Activated naive CD8-positive, alpha-beta T cell treated with anti-CD3 and anti-CD28 coated beads, Interleukin-2, amount 50 U/mL, for 24 hours (primary cell): ENCODE measurements at regions not wholly inside any gene's neighbourhood (a gene's known extent, or its start where the extent isn't known, plus 50 kb on each side); places are given as distances from the start of the nearest gene placed in this dataset.

Experiments
- ATAC-seq: fragments of 150-1000 bp; cut with Tn5 transposase; one replicate; pipeline ENCODE4 v1.10.0; 2021
- DNase-seq: peaks from one replicate; pipeline ENCODE4 v3.0.0; 2021
- H3K27ac Mint-ChIP-seq: one replicate; pipeline ENCODE4 v1.8.0; 2021; ENCODE audit warnings: mild to moderate bottlenecking, mixed read lengths
- H3K27me3 Mint-ChIP-seq: one replicate; pipeline ENCODE4 v1.8.0; 2021; ENCODE audit warnings: mixed read lengths
- H3K36me3 Mint-ChIP-seq: one replicate; pipeline ENCODE4 v1.8.0; 2021; ENCODE audit warnings: low read depth, mixed read lengths
- H3K4me1 Mint-ChIP-seq: one replicate; pipeline ENCODE4 v1.8.0; 2021; ENCODE audit warnings: mixed read lengths
- H3K4me3 Mint-ChIP-seq: one replicate; pipeline ENCODE4 v1.8.0; 2021; ENCODE audit warnings: mild to moderate bottlenecking, moderate library complexity, mixed read lengths
- H3K9me3 Mint-ChIP-seq: one replicate; pipeline ENCODE4 v1.8.0; 2021; ENCODE audit warnings: mixed read lengths

DNA sequence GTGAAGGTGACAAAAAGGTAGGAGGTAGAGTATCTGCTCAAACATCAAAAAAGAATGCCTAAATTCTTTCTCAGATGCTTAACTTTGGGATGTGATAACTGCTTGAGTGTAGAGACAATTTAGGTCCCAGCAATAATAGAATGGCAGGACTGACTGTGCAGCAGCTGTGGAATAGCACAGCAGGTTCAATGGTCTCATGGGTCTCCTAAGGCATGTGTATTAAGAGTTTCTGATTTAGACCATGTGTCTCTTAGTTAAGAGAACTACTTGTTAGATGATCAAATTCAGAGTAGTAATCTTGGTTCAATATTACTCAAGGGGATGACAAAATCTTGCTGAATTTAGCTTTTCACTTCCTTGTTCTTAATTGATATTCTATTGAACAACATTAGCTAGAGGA lies 72.0 kb downstream of the ALX1 start:
- no peak overlapping the region for H3K27ac Mint-ChIP-seq
- H3K9me3 Mint-ChIP-seq: no peaks in the 10 kb centered on the region
- H3K4me3 Mint-ChIP-seq: no peak overlapping the region
- no peak for ATAC-seq
- no peaks in the 10 kb centered on the region for H3K4me1 Mint-ChIP-seq
- H3K27me3 Mint-ChIP-seq: no peaks in the 10 kb centered on the region
- DNase-seq: no peak
- H3K36me3 Mint-ChIP-seq: no peaks in the 10 kb centered on the region

DNA sequence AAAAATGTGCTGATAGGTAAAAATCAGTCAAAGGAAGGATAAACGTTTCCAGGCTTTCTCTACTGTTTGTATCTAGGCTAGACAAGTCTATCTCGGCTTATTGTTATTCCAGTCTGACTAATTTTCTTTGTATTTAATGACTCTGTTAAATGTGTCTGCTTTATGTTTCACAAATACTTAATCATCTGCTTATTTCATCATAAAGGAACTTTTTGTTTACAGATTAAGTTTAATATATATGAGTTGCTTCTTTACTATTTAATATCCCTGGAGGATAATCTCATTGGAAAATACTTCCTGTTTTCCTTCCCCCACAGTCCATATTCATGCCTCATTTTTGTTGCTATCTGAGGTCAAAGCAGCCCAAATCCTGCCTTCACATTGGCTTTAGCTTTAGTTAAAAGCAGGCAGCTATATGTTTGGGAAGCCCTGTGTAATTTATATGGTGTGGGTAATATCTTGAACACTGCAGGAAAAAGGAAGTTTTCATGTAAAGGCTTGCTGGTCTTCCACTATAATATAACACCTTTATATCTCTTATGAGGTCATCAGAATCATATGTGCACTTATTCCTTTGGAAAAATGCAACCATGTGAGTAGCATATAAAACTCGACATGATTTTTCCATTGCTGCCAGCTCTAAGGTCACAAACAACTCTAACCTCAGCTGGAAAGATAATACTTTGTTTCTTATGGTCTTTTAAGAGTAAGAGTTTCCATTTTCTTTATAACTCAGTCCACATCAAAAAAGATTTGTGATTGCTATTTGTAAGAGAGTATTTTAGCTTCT lies 76.8 kb downstream of the ALX1 start:
- H3K27ac Mint-ChIP-seq: no peak overlapping the region
- H3K4me3 Mint-ChIP-seq: no peak overlapping the region
- DNase-seq: no peak
- H3K4me1 Mint-ChIP-seq: no peaks in the 10 kb centered on the region
- no peaks in the 10 kb centered on the region for H3K36me3 Mint-ChIP-seq
- no peaks in the 10 kb centered on the region for H3K27me3 Mint-ChIP-seq
- ATAC-seq: no peak
- H3K9me3 Mint-ChIP-seq: no peaks in the 10 kb centered on the region

DNA sequence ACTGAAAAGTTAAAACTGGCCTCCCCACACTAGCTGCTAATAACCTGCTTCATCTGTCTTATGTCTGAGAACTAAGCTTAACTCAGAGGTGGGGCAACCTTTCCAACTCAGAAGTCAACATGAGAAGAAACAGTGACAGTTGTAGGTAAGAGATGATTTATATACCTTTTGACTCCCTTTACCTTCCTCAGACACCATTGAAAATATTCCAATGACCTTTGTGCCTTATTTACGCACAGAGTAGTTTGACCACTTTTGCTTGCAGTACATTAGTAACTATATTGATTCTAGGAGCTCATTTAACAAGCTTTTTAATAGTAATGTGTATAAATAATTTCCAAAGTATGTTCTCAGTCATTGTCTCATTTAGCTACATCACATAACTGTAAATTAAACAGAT lies 77.6 kb downstream of the ALX1 start:
- Mint-ChIP-seq H3K4me1 (no peaks in the 10 kb centered on the region), H3K36me3 (no peaks in the 10 kb centered on the region), H3K9me3 (no peaks in the 10 kb centered on the region), H3K4me3 (no peak overlapping the region), H3K27me3 (no peaks in the 10 kb centered on the region), H3K27ac (no peak overlapping the region)
- ATAC-seq (no peak), DNase-seq (no peak)

DNA sequence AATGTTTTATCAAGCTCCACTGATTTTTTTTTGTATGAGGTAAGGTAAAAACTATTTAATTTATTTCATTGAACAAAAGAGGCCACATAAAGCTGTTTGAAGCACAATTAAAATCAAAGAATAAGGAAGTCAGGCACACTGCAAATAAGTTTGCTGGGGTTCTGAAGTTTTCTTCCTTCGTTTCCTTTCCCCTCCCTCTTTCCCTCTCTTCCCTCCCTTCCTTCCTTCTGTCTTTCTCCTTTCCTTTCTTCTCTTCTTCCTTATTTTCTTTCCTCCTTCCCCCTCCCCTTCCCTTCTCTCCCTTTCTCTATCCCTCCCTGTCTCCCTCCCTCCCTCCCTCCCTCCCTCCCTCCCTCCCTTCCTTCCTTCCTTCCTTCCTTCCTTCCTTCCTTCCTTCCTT lies 78.7 kb downstream of the ALX1 start:
- H3K27ac Mint-ChIP-seq: no peak overlapping the region
- ATAC-seq: no peak
- no peaks in the 10 kb centered on the region for H3K9me3 Mint-ChIP-seq
- no peaks in the 10 kb centered on the region for H3K4me1 Mint-ChIP-seq
- H3K4me3 Mint-ChIP-seq: no peak overlapping the region
- no peaks in the 10 kb centered on the region for H3K36me3 Mint-ChIP-seq
- DNase-seq: no peak
- no peaks in the 10 kb centered on the region for H3K27me3 Mint-ChIP-seq

- Mint-ChIP-seq H3K9me3 (no peaks in the 10 kb centered on the region), H3K4me3 (no peak overlapping the region), H3K4me1 (no peaks in the 10 kb centered on the region), H3K36me3 (no peaks in the 10 kb centered on the region), H3K27me3 (no peaks in the 10 kb centered on the region), H3K27ac (no peak overlapping the region)
- DNase-seq (no peak), ATAC-seq (no peak)
Measured at GRCh38 chr12:85363382-85364190, 83.6 kb downstream of the ALX1 start.

DNA sequence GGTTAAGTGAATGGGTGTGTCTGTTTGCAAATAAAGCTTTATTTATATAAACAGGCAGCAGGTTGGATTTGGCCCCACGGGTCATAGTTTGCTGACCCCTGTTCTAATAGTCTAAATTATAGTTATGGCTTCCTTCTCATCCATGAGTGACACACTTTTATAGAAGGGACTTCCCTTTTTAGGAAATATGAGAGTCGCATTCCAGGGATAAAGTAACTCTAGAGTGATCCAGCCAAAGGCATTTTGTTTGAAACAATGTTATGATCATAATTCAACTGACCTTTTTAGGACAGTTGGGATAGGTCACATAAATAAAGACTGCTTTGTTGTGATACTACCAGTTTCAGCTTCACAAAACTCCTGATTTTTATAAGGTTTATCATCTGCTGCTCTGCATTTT lies 87.9 kb downstream of the ALX1 start:
- no peak overlapping the region for H3K4me3 Mint-ChIP-seq
- no peak overlapping the region for H3K27ac Mint-ChIP-seq
- no peaks in the 10 kb centered on the region for H3K27me3 Mint-ChIP-seq
- no peaks in the 10 kb centered on the region for H3K9me3 Mint-ChIP-seq
- no peak for ATAC-seq
- no peaks in the 10 kb centered on the region for H3K4me1 Mint-ChIP-seq
- DNase-seq: no peak
- H3K36me3 Mint-ChIP-seq: no peaks in the 10 kb centered on the region

- Mint-ChIP-seq H3K4me1 (no peaks in the 10 kb centered on the region), H3K9me3 (no peaks in the 10 kb centered on the region), H3K27me3 (no peaks in the 10 kb centered on the region), H3K4me3 (no peak overlapping the region), H3K36me3 (no peaks in the 10 kb centered on the region), H3K27ac (no peak overlapping the region)
- ATAC-seq (no peak), DNase-seq (no peak)
Measured at GRCh38 chr12:85369365-85370154, 89.5 kb downstream of the ALX1 start.

DNA sequence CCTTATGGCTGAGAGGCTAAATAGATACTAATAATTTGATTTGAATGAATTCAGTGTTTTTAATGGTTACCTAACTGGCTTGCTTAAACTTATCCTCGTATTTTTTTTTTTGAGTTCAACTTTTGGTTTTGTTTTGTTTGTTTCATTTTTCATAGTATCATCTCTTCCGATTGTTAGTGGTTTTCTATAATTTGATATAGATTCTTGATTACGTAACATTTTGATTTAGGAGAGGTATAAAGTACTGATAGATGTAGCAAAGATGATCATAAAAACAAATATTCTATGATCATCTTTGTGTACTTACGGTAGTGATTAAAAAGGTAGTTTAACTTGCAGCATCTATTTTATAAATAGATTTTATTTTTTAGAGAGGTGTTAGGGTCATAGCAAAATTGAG lies 93.0 kb downstream of the ALX1 start:
- Mint-ChIP-seq H3K4me3 (no peak overlapping the region), H3K4me1 (no peaks in the 10 kb centered on the region), H3K27ac (no peak overlapping the region), H3K36me3 (no peaks in the 10 kb centered on the region), H3K9me3 (no peaks in the 10 kb centered on the region), H3K27me3 (no peaks in the 10 kb centered on the region)
- DNase-seq (no peak), ATAC-seq (no peak)

- ATAC-seq (no peak), DNase-seq (no peak)
- H3K27me3 Mint-ChIP-seq: no peaks in the 10 kb centered on the region
- no peaks in the 10 kb centered on the region for H3K9me3 Mint-ChIP-seq
- no peaks in the 10 kb centered on the region for H3K4me1 Mint-ChIP-seq
- no peaks in the 10 kb centered on the region for H3K36me3 Mint-ChIP-seq
- no peak overlapping the region for H3K4me3 Mint-ChIP-seq
- no peak overlapping the region for H3K27ac Mint-ChIP-seq
Measured at GRCh38 chr12:85374981-85375380, 95.0 kb downstream of the ALX1 start.

GRCh38 chr12:85385406-85385805 lies 105.4 kb downstream of the ALX1 start:
- Mint-ChIP-seq H3K27ac (no peak overlapping the region), H3K36me3 (no peaks in the 10 kb centered on the region), H3K9me3 (no peaks in the 10 kb centered on the region), H3K4me3 (no peak overlapping the region), H3K27me3 (no peaks in the 10 kb centered on the region), H3K4me1 (no peaks in the 10 kb centered on the region)
- ATAC-seq (no peak), DNase-seq (no peak)

DNA sequence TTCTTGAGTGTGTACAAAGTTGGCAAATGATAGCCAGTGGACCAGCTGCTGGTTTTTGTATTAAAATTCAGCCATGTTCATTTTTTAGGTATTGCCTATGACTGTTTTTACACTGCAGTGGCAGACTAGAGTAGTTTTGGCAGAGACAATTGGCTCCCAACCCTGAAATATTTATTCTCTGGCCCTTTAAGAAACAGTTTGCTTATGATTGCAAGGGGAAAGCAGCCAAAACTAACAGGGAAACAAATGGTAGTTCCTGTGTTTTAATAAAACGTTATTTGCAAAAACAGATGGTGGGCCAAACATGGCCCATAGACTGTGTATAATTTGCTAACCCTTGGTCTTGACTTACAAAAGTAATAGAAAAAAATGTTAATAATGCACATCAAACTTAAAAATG lies 110.2 kb downstream of the ALX1 start:
- Mint-ChIP-seq H3K27ac (no peak overlapping the region), H3K27me3 (no peaks in the 10 kb centered on the region), H3K9me3 (no peaks in the 10 kb centered on the region), H3K4me1 (no peaks in the 10 kb centered on the region), H3K36me3 (no peaks in the 10 kb centered on the region), H3K4me3 (no peak overlapping the region)
- ATAC-seq: no peak
- no peak for DNase-seq

GRCh38 chr12:85392508-85392907 lies 112.5 kb downstream of the ALX1 start:
- H3K27me3 Mint-ChIP-seq: no peaks in the 10 kb centered on the region
- H3K9me3 Mint-ChIP-seq: no peaks in the 10 kb centered on the region
- H3K4me1 Mint-ChIP-seq: no peaks in the 10 kb centered on the region
- ATAC-seq (no peak), DNase-seq (no peak)
- no peaks in the 10 kb centered on the region for H3K36me3 Mint-ChIP-seq
- no peak overlapping the region for H3K4me3 Mint-ChIP-seq
- H3K27ac Mint-ChIP-seq: no peak overlapping the region

GRCh38 chr12:85393606-85394005 lies 113.6 kb downstream of the ALX1 start:
- Mint-ChIP-seq H3K36me3 (no peaks in the 10 kb centered on the region), H3K4me1 (no peaks in the 10 kb centered on the region), H3K9me3 (no peaks in the 10 kb centered on the region), H3K4me3 (no peak overlapping the region), H3K27me3 (no peaks in the 10 kb centered on the region), H3K27ac (no peak overlapping the region)
- DNase-seq (no peak), ATAC-seq (no peak)

DNA sequence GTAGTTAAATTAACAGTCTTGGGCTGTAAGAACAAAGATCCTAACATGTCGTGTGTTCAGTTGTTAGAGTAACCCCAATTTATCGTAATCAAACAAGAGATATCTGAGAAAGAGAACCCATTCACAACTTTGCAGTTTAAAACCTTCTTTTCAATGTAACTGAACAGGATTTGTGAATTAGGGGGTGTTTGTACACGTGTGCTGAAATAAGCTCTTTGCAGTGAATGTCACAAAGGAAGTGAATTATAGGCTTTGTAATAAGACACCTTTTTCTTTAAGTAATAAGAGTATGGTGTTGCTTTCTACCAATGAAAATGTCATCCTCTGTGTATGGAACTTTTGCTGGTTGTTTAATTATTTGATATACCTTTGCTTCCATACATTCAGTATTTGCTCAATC lies 114.0 kb downstream of the ALX1 start:
- Mint-ChIP-seq H3K9me3 (no peaks in the 10 kb centered on the region), H3K4me3 (no peak overlapping the region), H3K27ac (no peak overlapping the region), H3K36me3 (no peaks in the 10 kb centered on the region), H3K27me3 (no peaks in the 10 kb centered on the region), H3K4me1 (no peaks in the 10 kb centered on the region)
- ATAC-seq (no peak), DNase-seq (no peak)

DNA sequence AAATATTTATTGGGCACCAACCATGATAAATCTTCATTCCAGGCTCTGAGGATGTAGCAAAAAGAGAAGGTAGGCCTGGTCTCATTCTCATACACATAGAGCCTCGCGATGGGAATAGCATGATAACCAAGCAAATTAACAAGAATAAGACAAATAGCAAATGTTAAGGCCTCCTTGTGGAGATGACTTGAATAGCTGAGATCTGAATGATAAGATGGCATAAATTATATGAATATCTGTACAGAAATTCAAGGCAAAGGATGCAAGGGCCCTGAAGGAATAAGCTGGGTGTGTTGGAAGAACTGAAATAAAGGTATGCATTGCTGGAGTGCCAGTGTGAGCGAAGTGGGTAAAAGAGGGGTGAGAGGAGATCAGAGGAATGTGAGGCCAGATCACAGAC lies 114.8 kb downstream of the ALX1 start:
- DNase-seq (no peak), ATAC-seq (no peak)
- H3K4me1 Mint-ChIP-seq: no peaks in the 10 kb centered on the region
- no peaks in the 10 kb centered on the region for H3K27me3 Mint-ChIP-seq
- H3K9me3 Mint-ChIP-seq: no peaks in the 10 kb centered on the region
- no peak overlapping the region for H3K27ac Mint-ChIP-seq
- no peak overlapping the region for H3K4me3 Mint-ChIP-seq
- H3K36me3 Mint-ChIP-seq: no peaks in the 10 kb centered on the region
